Smooth muscle cell of the brain vasculature (primary cell): ENCODE measurements at regions not wholly inside any gene's neighbourhood (a gene's known extent, or its start where the extent isn't known, plus 50 kb on each side); places are given as distances from the start of the nearest gene placed in this dataset.
"Not testable (repeated sequence)": the region's sequence is repeated elsewhere in the genome, so short reads cannot be mapped to it uniquely, and the experiment has no call there.

Experiments used
- DNase-seq: peaks from one replicate; pipeline ENCODE4 v3.0.0-alpha.2; 2012; ENCODE audit warnings: low read depth, low spot score

DNA sequence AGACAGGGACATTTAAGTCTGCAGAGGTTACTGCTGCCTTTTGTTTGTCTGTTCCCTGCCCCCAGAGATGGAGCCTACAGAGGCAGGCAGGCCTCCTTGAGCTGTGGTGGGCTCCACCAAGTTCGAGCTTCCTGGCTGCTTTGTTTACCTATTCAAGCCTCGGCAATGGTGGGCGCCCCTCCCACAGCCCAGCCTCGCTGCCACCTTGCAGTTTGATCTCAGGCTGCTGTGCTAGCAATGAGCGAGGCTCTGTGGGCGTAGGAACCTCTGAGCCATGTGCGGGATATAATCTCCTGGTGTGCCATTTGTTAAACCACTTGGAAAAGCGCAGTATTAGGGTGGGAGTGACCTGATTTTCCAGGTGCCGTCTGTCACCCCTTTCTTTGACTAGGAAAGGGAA, 942.8 kb upstream of the CELF2 start:
- DNase-seq = not testable (repeated sequence)

DNA sequence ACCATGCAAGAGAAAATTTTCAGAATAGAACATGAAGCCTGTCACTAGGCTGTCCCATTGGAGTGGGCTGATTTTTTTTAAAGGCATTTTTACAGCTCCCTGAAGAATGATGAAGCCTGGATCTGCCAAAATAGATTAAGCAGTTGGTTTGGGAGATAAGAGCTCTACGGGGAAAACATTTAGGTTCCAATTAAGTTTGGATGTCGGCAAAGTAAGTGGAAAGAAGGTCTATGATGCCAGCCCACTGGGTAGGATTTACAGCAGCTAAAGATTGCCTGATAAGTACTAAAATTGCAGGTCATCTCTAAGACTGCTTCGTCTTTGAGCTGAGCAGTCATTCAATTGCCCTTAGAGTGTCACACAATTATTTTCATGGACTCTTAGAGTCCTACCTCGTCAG, 939.2 kb upstream of the CELF2 start:
- DNase-seq = no peak

DNA sequence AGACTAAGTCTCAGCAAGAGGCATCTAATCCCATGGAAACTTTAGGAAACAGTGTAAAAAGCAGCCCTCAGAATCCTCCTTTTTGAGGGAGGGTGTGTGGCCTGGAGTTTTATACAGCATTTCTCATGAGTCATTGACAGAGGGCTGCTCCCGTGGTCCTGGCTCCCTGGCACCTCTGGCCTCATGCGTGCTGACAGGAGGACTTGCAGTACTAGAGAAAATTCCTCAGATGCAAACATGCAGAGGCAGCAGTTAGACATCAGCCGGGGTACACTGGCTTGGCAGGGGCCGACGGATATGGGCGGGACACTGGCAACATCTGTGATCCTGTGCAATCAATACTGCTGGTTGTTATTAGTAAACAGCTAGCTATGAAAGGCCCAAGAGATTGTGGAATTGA, 925.1 kb upstream of the CELF2 start:
- peak; percentile 53 for DNase-seq

DNA sequence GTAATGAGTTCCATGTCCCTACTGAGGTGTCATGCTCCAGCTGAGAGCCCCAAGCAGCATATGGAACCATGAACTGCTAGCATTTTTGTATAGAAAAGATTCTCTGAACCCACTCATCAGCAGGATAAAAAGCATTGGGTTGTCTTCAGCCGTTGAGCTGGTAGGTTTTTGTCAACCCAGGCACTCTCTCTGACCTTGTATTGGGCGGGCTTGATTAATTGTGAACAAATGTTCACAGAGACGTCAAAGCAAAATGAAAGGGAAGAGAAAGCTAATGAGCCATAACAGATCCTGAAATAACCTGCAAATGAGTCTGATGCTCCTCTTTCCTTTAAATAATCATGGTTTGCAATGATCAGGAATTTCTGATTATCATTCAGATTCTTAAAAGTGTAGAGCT, 924.7 kb upstream of the CELF2 start:
- DNase-seq = no peak

DNA sequence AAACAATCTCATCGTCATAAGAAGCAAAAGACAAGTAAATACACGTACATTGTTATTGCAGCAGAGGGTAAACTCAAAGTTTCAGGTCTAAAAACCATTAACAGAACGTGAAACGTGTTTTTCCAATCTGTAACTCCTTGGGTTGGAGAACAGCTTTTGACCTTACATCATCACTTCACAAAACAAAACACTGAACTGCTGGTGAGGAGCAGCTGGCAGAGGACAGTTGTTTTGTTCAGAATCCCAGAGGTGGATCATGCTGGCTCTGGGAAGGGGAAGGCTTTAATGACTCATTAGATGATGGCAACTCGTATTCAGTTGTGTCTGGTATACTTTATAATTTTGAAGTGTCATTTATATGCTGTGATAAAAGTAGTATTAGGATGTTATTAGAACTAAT, 923.0 kb upstream of the CELF2 start:
- peak; percentile 31 for DNase-seq

DNA sequence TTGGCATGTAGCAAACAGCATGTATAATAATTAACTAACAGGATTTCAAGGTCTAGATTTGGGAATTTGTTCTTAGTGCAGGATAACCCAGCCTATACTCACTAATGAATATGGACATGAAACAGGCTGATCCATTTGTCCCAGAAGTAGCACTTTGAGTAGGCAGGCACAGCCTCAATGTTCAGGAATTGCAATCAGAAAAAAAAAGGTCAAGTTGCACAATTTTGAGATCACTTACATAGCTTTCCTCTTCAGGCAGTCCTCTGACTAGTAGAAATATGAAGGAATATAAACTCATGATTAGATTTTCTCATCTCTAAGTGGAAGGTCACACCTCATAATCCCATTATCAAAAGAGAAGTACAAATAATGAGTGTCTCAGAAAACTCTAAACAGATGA, 921.4 kb upstream of the CELF2 start:
- no peak for DNase-seq

DNA sequence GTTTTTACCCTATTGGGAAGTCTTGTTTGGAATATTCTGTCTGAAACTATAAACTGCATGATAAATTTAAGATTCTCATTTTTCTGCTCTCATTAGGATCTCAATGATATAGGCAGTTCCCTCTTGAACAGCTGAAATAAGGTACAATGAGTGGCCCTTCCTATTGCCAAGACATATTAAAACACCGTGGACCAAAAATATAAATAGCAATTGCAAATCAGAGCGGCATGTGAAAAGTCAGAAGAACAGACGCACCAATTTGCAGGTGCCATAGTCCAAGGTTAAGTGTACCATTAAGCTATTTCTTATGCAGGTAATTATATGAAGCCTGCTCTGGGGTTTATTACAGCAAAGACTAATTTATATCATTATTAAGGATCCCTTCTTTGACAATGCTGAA, 920.8 kb upstream of the CELF2 start:
- DNase-seq = no peak

DNA sequence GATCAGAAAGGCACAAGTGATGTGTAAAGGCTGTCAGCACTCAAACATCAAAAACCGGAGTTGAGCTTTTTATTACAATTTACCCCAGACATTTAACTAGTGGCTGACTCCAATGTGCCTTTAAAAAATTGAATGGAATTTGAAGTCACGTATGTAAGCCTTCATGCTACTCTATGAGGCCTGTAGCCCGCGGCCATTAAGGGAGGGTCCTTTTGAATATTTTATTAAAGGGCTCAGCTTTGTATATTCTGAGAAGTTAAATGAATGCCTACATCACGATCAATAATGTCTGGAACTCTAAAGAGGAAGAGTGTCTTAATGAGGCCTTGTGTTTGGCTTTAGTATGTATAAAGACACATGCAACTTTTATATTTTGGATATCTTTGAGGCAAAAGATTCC, 916.6 kb upstream of the CELF2 start:
- no peak for DNase-seq

DNA sequence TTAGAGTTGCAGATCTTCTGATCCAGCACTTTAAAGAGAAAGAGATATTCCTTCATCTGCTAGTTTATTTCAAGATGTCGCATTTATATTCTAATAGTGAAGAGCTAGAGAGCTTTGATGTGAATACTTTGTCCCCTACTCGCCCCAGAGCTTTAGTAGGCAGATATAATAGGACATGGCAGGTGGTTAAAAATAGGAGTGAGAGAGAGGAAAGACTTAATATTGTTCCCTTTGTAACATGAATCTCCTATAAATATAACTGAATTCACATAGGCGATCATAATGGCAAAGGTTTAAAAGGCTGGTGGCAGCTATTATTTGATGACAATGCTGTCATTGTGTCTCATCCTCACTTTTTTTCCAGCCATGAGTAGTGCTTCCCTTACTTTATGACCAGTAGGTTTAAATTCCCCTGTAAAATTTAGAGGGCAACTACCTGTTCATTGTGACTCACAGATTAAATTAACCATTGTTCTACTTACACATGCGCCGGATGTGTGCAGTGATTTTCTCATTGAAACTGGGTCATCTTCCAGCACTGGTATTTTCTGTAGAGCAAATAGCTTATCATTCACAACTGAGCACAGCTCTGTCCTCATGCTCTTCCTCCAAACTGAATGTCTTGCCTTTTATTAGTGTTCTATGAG, 906.7 kb upstream of the CELF2 start:
- no peak for DNase-seq

DNA sequence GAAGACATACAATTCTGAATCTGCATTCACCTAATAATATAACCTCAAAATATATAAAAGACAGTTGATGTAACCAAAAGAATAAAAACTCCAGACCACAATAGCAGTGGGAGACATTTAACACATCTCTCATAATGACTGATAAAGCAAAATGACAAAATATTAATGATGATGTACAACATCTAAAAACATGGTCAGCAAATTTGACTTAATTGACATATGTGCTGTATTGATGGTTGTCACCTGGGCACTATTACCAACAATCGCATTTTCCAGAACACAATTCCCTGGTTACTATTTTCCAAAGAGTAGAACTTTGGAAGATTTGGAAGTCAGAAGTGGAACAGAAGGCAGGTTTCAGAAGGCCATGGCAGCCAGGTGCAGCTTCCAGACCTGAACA, 899.5 kb upstream of the CELF2 start:
- no peak for DNase-seq

DNA sequence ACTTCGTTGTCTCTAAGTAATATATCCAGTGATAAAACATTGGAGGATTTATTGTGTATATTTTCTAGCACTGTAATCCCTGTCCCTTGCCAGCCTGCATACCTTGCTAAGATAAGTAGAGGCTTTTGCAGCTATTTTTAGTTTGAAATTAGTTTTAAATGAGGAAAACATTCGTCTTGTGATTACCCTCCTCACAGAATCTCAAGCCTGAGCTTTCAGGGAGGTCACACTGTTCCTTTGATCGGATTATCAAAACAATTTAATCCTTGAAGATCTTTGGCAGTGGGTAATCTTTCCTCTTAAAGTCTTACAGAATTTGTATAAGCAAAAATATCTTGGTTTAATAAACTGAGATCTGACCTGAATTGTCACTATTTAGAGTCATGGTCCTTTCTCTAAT, 897.0 kb upstream of the CELF2 start:
- DNase-seq = no peak

DNA sequence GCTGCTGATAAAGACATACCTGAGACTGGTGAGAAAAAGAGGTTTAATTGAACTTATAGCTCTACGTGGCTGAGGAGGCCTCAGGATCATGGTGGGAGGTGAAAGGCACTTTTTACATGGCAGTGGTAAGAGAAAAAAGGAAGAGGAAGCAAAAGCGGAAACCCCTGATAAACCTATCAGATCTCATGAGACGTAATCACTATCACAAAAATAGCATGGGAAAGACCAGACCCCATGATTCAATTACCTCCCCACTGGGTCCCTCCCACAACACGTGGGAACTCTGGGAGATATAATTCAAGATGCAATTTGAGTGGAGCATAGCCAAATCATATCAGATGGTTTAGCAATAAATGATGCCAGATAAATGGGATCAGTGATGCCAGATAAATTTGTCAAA, 892.0 kb upstream of the CELF2 start:
- DNase-seq = no peak

DNA sequence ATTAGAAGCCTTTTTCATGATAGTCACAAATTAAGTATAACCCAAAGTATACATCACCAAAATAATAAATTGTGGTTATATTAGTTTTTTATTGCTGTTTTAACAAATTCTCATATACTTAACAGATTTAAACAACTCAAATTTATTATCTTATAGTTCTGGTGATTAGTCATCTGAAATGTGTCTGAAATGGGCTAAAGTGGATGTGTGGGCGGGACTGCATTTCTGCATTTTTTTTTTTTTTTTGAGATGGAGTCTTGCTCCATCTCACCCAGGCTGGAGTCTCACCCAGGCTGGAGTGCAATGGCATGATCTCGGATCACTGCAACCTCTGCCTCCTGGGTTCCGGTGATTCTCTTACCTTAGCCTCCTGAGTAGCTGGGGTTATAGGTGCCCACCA, 891.5 kb upstream of the CELF2 start:
- no peak for DNase-seq

DNA sequence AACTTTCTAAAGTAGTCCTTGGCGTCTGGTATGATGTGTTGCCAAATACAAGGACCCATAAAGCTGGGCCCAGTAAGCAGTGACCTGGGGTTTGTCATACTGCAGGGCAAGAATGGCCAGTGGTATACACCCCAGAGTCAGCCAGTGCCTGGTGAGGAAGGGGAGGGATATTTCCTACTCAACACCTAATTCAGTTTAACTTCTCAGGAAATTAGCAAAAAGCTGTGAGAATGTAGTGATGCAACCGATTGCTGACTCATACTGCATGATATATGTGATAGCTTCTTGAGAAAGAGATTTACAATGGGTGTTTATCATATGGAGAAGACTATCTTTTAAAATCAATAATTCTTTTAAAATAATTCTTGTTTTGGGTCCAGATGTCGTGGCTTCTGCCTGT, 889.3 kb upstream of the CELF2 start:
- DNase-seq = no peak

DNA sequence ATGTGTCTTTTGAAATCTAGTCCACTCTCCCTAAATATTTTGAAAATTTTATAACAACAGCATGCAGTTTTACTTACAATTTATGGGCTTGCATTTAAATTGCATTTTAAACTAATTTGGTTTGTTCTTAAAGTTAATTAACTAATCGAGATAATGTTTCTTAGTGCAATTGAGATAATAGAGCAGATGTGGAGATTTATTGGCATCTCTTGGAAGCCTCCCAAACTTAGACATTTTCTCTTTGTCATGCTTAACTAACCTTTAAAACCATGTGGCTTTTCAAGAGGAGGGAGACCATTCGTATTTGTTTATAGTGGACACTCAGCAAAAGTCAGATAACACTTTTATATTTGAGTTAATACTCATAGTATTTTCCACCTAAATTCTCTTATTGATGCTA, 887.0 kb upstream of the CELF2 start:
- DNase-seq = no peak

DNA sequence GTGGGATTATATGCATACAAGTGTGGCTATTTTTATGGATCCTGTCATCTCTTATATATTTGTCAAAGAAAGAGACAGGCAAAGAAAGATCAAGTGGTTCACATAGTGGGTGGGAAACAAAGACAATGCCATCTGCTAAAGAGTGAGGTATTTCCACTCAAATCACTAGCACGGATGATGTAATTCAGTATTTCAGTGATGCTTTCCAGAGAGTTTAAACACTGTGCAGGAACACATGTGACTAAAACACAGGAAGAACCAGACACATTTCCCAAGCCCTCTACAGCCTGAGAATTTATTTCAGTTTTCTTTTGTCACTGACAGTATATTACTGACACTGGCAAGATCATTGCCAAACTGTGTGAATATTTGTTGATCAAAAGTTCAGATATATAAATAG, 885.7 kb upstream of the CELF2 start:
- no peak for DNase-seq

DNA sequence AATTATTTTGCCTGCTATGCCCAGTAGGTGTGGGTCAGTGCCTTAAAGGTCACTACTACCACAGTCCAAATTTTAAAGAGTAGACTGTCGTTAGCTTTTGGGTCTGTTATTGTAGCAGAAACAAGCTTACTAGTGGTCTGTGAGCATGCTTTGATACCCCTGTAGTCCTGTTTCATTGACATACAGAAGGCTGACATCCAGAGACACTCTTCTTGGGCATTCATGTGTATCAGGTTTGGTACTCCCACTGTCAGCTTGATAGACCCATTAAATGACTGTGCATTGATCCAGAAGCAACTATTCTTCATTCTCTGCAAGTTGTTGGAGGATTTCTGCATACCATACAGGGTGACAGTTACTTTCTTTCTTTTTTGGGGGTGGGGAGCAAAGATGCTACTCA, 884.4 kb upstream of the CELF2 start:
- DNase-seq = no peak

DNA sequence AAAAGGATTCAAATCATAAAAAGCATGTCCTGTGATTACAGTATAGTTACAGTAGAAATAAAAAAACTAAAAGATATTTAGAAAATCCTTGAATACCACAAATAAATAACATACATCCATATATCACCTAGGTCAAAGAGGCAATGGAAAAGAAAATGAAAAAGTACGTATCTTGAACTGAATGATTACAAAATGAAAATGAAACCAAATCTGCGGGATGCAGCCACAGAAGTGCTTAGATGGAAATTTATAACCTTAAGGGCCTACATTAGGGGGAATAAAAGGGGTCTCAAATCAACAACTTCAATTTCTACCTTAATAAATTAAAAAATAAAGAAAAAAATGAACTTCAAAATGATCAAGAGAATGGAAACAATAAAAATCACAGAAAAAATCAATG, 879.0 kb upstream of the CELF2 start:
- DNase-seq = no peak

DNA sequence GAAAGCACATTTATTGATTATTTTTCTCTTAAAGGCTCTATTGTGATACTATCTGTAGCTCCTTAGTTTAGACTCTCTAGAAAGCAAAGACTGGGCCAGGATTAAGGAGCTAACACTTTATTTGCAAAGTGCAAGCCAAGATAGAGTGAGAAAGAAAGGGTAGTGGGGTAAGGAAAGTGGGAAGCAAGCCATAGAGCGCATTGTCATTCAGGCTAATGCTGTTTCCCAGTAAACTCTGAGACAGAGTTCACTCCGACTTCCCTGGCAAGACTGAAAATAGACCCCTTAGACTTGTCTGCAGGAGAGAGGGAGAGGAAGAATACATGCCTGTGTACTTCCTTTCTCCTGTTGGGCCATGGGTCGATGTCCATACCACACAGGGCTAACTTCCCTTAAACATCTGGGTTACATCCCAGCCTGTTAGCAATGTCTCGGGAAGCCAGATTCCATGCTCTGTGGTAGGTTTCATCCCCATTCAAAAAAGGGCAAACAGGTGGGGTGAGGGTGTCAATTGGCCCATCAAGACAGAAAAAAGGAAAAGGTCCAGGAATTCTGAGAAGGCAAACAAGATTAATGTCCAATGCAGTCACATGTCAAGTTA, 875.8 kb upstream of the CELF2 start:
- no peak for DNase-seq

DNA sequence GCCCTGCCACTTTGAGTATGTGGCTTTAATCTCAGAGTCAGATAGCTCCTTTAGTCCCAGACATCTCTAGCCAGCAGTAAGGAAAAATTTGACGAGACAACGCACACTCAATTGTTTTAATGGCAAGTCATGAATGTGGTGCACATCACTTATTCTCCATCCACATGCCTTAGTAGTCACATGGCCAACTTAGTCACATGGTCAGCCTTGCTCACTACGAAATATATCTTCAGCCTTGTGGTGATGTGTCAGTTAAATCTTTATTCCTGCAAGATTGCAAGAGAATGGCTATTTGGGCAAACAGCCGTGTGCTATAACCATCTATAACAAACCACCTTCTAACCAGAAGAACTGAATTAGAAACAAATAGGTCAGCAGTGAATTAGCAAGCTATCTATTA, 871.1 kb upstream of the CELF2 start:
- DNase-seq = no peak

DNA sequence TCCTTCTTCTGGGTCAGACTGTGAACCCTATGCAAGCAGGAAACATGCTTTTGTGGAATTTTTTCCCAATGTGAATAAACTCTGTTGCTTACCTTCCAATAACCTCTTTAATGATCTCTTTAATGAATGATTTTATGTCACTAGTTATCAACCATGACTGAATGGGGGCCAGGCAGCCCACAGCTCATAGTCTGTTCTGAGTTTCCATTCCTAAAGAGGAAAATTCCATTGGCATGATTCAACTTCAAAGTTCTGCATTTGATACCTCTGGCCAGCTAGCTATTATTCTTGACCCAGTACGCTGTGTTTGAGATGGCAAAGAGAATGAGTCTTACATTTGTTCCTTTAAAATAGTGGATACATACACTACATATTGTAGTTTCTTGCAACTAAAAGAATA, 867.8 kb upstream of the CELF2 start:
- DNase-seq = no peak

DNA sequence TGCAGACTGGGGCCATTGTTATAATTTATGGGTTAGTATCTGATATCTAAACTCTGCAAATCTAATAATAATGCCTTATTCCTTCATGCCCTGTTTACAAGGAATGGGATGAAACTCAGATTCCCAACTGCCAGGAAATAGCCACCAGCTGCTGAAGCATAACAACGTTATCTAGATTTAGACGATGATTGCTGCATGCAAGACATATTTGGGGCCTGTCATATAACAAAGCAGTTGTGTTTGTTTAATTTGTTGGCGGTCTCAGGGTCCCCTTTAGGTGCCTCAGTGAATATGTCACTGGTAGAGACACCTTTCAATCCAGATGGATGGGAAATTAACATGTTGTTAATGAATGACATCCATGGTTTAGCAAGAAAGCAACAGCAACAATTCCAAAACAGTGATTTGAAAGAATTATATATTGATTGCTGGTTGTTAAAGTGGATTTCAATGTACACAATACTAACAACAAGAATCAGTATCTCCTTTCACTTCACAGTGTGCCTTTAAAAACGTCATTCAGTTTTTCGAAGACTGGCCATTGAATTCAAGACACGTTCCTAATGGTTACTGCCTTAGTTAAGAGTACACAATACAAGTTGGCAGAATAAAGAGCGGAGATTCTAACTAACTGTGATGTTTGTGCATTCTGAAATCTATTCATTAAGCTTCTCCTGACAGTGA, 860.6 kb upstream of the CELF2 start:
- no peak for DNase-seq

DNA sequence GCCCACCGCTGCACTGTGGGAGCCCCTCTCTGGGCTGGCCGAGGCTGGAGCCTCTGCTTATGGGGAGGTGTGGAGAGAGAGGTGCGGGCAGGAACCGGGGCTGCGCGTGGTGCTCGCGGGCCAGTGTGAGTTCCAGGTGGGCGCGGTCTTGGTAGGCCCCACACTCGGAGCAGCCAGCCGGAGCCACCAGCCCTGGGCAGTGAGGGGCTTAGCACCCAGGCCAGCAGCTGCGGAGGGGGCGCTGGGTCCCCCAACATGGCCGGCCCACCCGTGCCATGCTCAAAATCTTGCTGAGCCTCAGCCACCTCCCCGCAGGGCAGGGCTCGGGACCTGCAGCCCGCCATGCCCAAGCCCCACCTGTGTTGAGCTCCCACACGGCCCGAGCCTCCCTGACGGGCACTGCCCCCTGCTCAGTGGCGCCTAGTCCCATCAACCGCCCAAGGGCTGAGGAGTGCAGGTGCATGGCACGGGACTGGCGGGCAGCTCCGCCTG, 856.8 kb upstream of the CELF2 start:
- no peak for DNase-seq
